PC-3 (cell line): ENCODE measurements at regions not wholly inside any gene's neighbourhood (a gene's known extent, or its start where the extent isn't known, plus 50 kb on each side); places are given as distances from the start of the nearest gene placed in this dataset.
"Not testable (repeated sequence)": the region's sequence is repeated elsewhere in the genome, so short reads cannot be mapped to it uniquely, and the experiment has no call there.

Experiments
- ATAC-seq: fragments of 200-7000 bp; cut with Tn5 transposase; 2 replicates; pipeline ENCODE4 v1.9.1; 2020; ENCODE audit warnings: mild to moderate bottlenecking, moderate library complexity
- BruUV-seq: library from RNA; stranded (reverse); fragments of 400-500 nt; replicated peaks from 2 replicates; lab custom pipeline; 2021; lab: Mats Ljungman, UMichigan
- CTCF ChIA-PET: fragments of 300-600 bp; sonication (Branson Sonifier 250); formaldehyde crosslinking; loops from one replicate; lab custom pipeline; 2022; ENCODE audit warnings: antibody characterized with exemption; lab: Charles Lee
- POLR2A ChIA-PET: fragments of 300-600 bp; sonication (Branson Sonifier 250); formaldehyde crosslinking; loops from one replicate; lab custom pipeline; 2022; ENCODE audit warnings: antibody characterized with exemption; ENCODE audit not compliant: unreplicated experiment; lab: Charles Lee
- DNase-seq: peaks from one replicate; pipeline ENCODE4 v3.0.0-alpha.2; 2015
- H2AFZ ChIP-seq: fragments of 300-600 bp; sonication (generic); 2 replicates; pipeline ENCODE4 v1.6.0; 2016; ENCODE audit warnings: antibody characterized with exemption, low read length
- H3F3A ChIP-seq: fragments of 300-600 bp; sonication (generic); one replicate; pipeline ENCODE4 v1.6.0; 2017; ENCODE audit warnings: antibody characterized with exemption, low read length, control low read depth, mild to moderate bottlenecking; ENCODE audit not compliant: unreplicated experiment
- H3K27ac ChIP-seq: fragments of 300-600 bp; sonication (generic); 2 replicates; pipeline ENCODE4 v1.5.1; 2016; ENCODE audit warnings: mild to moderate bottlenecking, low read length
- H3K27me3 ChIP-seq: fragments of 300-600 bp; sonication (generic); 2 replicates; pipeline ENCODE4 v1.6.1; 2016; ENCODE audit warnings: low read length, mixed read lengths
- H3K36me3 ChIP-seq: fragments of 300-600 bp; sonication (generic); 2 replicates; pipeline ENCODE4 v1.6.1; 2016; ENCODE audit warnings: low read depth, mixed run types, low read length, mixed read lengths
- H3K4me1 ChIP-seq: fragments of 300-600 bp; sonication (generic); 2 replicates; pipeline ENCODE4 v1.5.1; 2016; ENCODE audit warnings: low read length; ENCODE audit not compliant: insufficient read depth
- H3K4me2 ChIP-seq: fragments of 300-600 bp; sonication (generic); 2 replicates; pipeline ENCODE4 v1.6.0; 2016; ENCODE audit warnings: low read length
- H3K4me3 ChIP-seq: fragments of 300-600 bp; sonication (generic); 2 replicates; pipeline ENCODE4 v1.5.1; 2016; ENCODE audit warnings: mild to moderate bottlenecking, low read length, mixed read lengths
- H3K79me2 ChIP-seq: fragments of 300-600 bp; sonication (generic); 2 replicates; pipeline ENCODE4 v1.6.1; 2017; ENCODE audit warnings: low read length, mixed read lengths
- H3K9ac ChIP-seq: fragments of 300-600 bp; sonication (generic); 2 replicates; pipeline ENCODE4 v1.6.0; 2016; ENCODE audit warnings: mild to moderate bottlenecking, low read length
- H3K9me2 ChIP-seq: fragments of 300-600 bp; sonication (generic); replicated peaks from 2 replicates; pipeline ENCODE4 v1.6.1; 2016; ENCODE audit warnings: mixed run types, low read length, mixed read lengths
- H3K9me3 ChIP-seq: fragments of 300-600 bp; sonication (generic); 2 replicates; pipeline ENCODE4 v1.6.1; 2016; ENCODE audit warnings: low read length, mixed read lengths
- H4K20me1 ChIP-seq: fragments of 300-600 bp; sonication (generic); 2 replicates; pipeline ENCODE4 v1.6.1; 2016; ENCODE audit warnings: low read length, mixed read lengths
- EZH2 ChIP-seq: fragments of 300-600 bp; sonication (generic); IDR thresholded peaks from one replicate; pipeline ENCODE4 v1.6.1; 2017; ENCODE audit warnings: antibody characterized with exemption, mild to moderate bottlenecking, low read length; ENCODE audit not compliant: unreplicated experiment
- EZH2phosphoT487 ChIP-seq: fragments of 300-600 bp; sonication (generic); IDR thresholded peaks from 2 replicates; pipeline ENCODE4 v1.6.1; 2018; ENCODE audit warnings: mild to moderate bottlenecking, antibody characterized with exemption, low read length, borderline replicate concordance
- intact Hi-C: fragments of 100-400 bp; cut with micrococcal nuclease; formaldehyde crosslinking; loops from 2 replicates; pipeline ENCODE4 v1.9.0; 2023
- TF ChIP-seq, protein P1 (sequence below): fragments of 300-600 bp; sonication (generic); conservative IDR thresholded peaks from 2 replicates; pipeline ENCODE4 v1.5.1; 2017; ENCODE audit warnings: antibody characterized with exemption, low read depth, mild to moderate bottlenecking, low read length

DNA sequence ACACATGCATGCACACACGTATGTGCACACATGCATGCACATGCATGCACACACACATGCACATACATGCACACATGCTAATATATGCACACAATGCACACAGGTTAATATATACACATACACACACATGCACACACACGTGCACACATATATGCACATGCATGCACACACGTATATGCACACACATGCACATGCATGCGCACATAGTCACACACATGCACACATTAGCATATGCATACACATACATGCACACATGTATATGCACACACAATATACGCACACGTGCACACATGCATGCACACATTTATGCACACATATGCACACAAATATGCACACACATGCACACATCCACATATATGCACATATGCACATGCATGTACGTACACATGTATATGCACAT is 506.8 kb downstream of the MATN1 start:
- Histone ChIP-seq H3K27ac (no peak overlapping the region), H2AFZ (no peak overlapping the region), H3K9me2 (no peaks in the 10 kb centered on the region), H4K20me1 (no peaks in the 10 kb centered on the region), H3K36me3 (no peaks in the 10 kb centered on the region), H3K9me3 (no peaks in the 10 kb centered on the region), H3F3A (no peaks in the 10 kb centered on the region), H3K4me1 (no peaks in the 10 kb centered on the region), H3K4me3 (no peak overlapping the region), H3K4me2 (no peak overlapping the region), H3K27me3 (peaks cover 54% of the 10 kb centered on the region), H3K9ac (no peak overlapping the region), H3K79me2 (no peaks in the 10 kb centered on the region)
- intact Hi-C loops = no loop called here
- ChIA-PET CTCF (no interaction called here), POLR2A (no interaction called here)
- DNase-seq (no peak), ATAC-seq (no peak)
- TF ChIP-seq EZH2phosphoT487 (no peak), EZH2 (no peak)
- TF ChIP-seq, protein P1, sequence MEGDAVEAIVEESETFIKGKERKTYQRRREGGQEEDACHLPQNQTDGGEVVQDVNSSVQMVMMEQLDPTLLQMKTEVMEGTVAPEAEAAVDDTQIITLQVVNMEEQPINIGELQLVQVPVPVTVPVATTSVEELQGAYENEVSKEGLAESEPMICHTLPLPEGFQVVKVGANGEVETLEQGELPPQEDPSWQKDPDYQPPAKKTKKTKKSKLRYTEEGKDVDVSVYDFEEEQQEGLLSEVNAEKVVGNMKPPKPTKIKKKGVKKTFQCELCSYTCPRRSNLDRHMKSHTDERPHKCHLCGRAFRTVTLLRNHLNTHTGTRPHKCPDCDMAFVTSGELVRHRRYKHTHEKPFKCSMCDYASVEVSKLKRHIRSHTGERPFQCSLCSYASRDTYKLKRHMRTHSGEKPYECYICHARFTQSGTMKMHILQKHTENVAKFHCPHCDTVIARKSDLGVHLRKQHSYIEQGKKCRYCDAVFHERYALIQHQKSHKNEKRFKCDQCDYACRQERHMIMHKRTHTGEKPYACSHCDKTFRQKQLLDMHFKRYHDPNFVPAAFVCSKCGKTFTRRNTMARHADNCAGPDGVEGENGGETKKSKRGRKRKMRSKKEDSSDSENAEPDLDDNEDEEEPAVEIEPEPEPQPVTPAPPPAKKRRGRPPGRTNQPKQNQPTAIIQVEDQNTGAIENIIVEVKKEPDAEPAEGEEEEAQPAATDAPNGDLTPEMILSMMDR = no peak
- BruUV-seq = no TSS peak

DNA sequence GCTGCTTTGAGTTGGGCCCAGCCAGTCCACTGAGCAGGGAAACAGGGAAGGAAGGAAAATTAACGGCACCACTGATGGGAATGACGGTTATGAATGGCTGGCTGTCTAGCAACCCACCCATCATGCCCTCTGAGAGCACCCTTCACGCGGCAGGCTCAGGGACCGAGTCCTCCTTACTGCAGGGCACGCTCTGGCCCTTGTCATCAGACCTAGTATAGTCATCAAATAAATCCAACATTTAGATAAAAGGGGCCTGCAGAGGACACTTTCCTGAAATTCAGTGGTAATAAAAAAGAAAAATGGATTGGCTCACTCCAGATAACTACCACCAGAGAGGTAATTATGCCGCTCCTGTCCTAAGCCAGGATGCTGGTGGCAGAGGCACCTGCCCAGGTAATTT is 509.4 kb downstream of the MATN1 start:
- Histone ChIP-seq H3K4me3 (no peak overlapping the region), H3K27ac (no peak overlapping the region), H3K9ac (no peak overlapping the region), H3K9me2 (no peaks in the 10 kb centered on the region), H3K27me3 (peaks cover 64% of the 10 kb centered on the region), H4K20me1 (no peaks in the 10 kb centered on the region), H3K36me3 (no peaks in the 10 kb centered on the region), H2AFZ (no peak overlapping the region), H3K4me2 (no peak overlapping the region), H3K4me1 (no peaks in the 10 kb centered on the region), H3K9me3 (no peaks in the 10 kb centered on the region), H3F3A (no peaks in the 10 kb centered on the region), H3K79me2 (no peaks in the 10 kb centered on the region)
- POLR2A ChIA-PET = no interaction called here
- TF ChIP-seq, protein P1 = no peak
- no peak for TF ChIP-seq EZH2
- no peak for TF ChIP-seq EZH2phosphoT487
- no peak for DNase-seq
- ATAC-seq = no peak
- intact Hi-C loops = no loop called here
- CTCF ChIA-PET = no interaction called here
- no TSS peak for BruUV-seq

DNA sequence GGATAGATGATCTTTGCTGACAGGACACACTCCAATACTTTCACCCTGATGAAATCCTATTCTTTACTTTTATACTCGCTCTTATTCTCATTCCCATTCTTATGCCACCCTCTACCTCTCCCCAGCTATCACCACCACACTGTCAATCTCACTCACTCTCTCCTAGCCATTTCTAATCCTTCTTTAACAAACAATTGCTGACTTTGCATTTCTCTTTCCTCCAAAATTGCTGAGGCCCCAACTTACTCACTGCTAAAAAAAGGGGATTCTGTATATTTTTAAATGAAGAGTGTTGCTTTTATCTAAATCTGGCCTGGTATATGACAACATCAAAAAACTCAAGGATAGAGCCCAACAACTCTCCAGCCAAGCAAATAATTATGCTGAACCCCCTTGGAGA is 515.4 kb downstream of the MATN1 start:
- BruUV-seq, CTCF ChIA-PET: not testable (repeated sequence)
- H3K27me3 ChIP-seq = peaks cover 44% of the 10 kb centered on the region

DNA sequence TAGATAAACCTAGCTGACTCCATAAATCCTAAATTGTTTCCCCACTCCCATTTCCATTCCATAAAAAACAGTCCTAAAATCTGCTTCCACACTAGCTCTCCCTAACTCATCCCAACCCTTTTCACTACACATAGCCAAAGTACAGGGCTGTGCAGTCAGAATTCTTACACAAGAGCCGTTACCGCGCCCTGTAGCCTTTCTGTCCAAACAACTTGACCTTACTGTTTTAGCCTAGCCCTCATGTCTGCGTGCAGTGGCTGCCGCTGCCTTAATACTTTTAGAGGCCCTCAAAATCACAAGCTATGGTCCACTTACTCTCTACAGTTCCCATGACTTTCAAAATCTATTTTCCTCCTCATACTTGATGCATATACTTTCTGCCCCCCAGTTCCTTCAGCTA is 516.8 kb downstream of the MATN1 start:
- H3K9ac ChIP-seq, H3K9me2 ChIP-seq, DNase-seq, POLR2A ChIA-PET, H3K27ac ChIP-seq, intact Hi-C loops, ATAC-seq, H3K9me3 ChIP-seq, H2AFZ ChIP-seq, BruUV-seq, H3K36me3 ChIP-seq, CTCF ChIA-PET, H3K4me2 ChIP-seq, H3K4me3 ChIP-seq, H3K79me2 ChIP-seq, H4K20me1 ChIP-seq, H3K4me1 ChIP-seq, H3F3A ChIP-seq: not testable (repeated sequence)
- H3K27me3 ChIP-seq = peaks cover 38% of the 10 kb centered on the region

More for the DNA sequence above, 515.4 kb downstream of the MATN1 start:
- H3K9me2 ChIP-seq, intact Hi-C loops, H3K9me3 ChIP-seq, H3K27ac ChIP-seq, H3K4me3 ChIP-seq, H3F3A ChIP-seq, H3K79me2 ChIP-seq, H3K36me3 ChIP-seq, H3K4me1 ChIP-seq, H3K4me2 ChIP-seq, H3K9ac ChIP-seq, H4K20me1 ChIP-seq, POLR2A ChIA-PET, DNase-seq, H2AFZ ChIP-seq, ATAC-seq: not testable (repeated sequence)

DNA sequence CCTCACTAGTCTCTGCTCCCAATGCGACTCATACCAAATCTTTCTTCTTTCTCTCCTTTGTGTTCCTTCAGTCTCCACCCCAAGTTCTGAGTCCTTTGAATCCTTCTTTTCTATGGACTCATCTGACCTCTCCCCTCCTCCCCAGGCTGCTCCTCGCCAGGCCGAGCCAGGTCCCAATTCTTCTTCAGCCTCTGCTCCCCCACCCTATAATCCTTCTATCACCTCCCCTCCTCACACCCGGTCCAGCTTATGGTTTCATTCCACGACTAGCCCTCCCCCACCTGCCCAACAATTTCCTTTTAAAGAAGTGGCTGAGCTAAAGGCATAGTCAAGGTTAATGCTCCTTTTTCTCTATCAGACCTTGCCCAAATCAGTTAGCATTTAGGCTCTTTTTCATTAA is 518.5 kb downstream of the MATN1 start:
- H3K9ac ChIP-seq, BruUV-seq, H3K27ac ChIP-seq, ATAC-seq, H2AFZ ChIP-seq, intact Hi-C loops, H3K36me3 ChIP-seq, H3K4me1 ChIP-seq, H3K9me2 ChIP-seq, H3K9me3 ChIP-seq, H3F3A ChIP-seq, POLR2A ChIA-PET, H3K79me2 ChIP-seq, H3K4me3 ChIP-seq, H3K4me2 ChIP-seq, CTCF ChIA-PET, H4K20me1 ChIP-seq, DNase-seq: not testable (repeated sequence)
- peaks cover 22% of the 10 kb centered on the region for H3K27me3 ChIP-seq
